HCT116 (cell line): ENCODE measurements at regions not wholly inside any gene's neighbourhood (a gene's known extent, or its start where the extent isn't known, plus 50 kb on each side); places are given as distances from the start of the nearest gene placed in this dataset.

Experiments
- EZH2 ChIP-seq: fragments of 200-600 bp; sonication (generic); IDR thresholded peaks from 2 replicates; pipeline ENCODE4 v1.6.1; 2017; ENCODE audit warnings: antibody characterized with exemption, mixed run types
- YY1 ChIP-seq: IDR thresholded peaks from 2 replicates; pipeline ENCODE4 v1.6.1; 2011; ENCODE audit warnings: low read length, low read depth, moderate library complexity, mild to moderate bottlenecking; ENCODE audit not compliant: insufficient replicate concordance; ENCODE audit errors: extremely low read depth
- ZNF274 ChIP-seq: fragments of 200-500 bp; sonication (Bioruptor generic); IDR thresholded peaks from 2 replicates; pipeline ENCODE4 v1.6.1; 2014; ENCODE audit warnings: mild to moderate bottlenecking, low read depth, low read length, inconsistent platforms
- TF ChIP-seq, protein P1 (sequence below): IDR thresholded peaks from 2 replicates; pipeline ENCODE4 v1.6.1; 2012

DNA sequence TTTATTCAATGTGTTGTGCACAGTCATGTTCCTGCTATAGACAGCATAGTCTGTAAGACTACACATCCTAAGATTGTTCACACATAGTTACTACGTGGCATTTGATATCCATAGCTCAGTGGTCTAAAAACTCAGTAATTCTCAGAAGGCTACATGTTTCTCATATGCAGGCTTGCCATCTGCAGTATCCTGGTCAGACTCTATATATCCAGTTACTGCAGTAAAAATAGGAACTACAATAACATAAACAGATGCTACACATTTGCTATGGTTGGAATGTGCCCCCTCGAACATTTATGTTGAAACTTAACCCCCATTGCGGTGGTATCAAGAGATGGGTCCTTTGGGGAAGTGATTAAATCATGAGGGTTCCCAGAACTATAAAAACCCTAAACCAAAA, 1377.8 kb upstream of the LRRTM3 start:
- TF ChIP-seq EZH2, result no peak
- TF ChIP-seq ZNF274, result no peak
- TF ChIP-seq YY1, result no peak
- TF ChIP-seq, protein P1, sequence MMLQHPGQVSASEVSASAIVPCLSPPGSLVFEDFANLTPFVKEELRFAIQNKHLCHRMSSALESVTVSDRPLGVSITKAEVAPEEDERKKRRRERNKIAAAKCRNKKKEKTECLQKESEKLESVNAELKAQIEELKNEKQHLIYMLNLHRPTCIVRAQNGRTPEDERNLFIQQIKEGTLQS, result no peak
